HL-60 (cell line): ENCODE measurements at regions not wholly inside any gene's neighbourhood (a gene's known extent, or its start where the extent isn't known, plus 50 kb on each side); places are given as distances from the start of the nearest gene placed in this dataset.

ENCODE experiments used
- DNase-seq, 2 experiments: peaks; one replicate each; pipeline ENCODE4 v3.0.0-alpha.2; 2010 to 2020; ENCODE audit warnings: low read depth in 1 of 2, low spot score in 1 of 2
- H3K27ac ChIP-seq: fragments of 250-450 bp; sonication (Bioruptor Pico); replicated peaks from 2 replicates; pipeline ENCODE4 v1.5.1; 2020; ENCODE audit warnings: mild to moderate bottlenecking, moderate library complexity
- H3K27me3 ChIP-seq: fragments of 250-450 bp; sonication (Bioruptor Pico); 2 replicates; pipeline ENCODE4 v1.5.1; 2021; ENCODE audit warnings: mild to moderate bottlenecking, moderate library complexity; ENCODE audit not compliant: insufficient read depth, poor library complexity, severe bottlenecking
- H3K4me3 ChIP-seq: replicated peaks from 2 replicates; pipeline ENCODE4 v1.5.1; 2011; ENCODE audit warnings: mild to moderate bottlenecking, control low read depth, low read length; ENCODE audit not compliant: insufficient read depth
- GABPA ChIP-seq: IDR thresholded peaks from 2 replicates; pipeline ENCODE4 v1.6.1; 2012; ENCODE audit warnings: low read depth
- POLR2AphosphoS5 ChIP-seq: IDR thresholded peaks from 2 replicates; pipeline ENCODE4 v1.6.1; 2012; ENCODE audit warnings: low read depth
- SPI1 ChIP-seq: IDR thresholded peaks from 2 replicates; pipeline ENCODE4 v1.6.1; 2012; ENCODE audit warnings: low read depth, mild to moderate bottlenecking, borderline replicate concordance
- TF ChIP-seq, protein P1 (sequence below): IDR thresholded peaks from one replicate; pipeline ENCODE4 v1.5.1; 2011; ENCODE audit warnings: low read length, control low read depth, inconsistent platforms; ENCODE audit not compliant: insufficient read depth
- TF ChIP-seq, protein P2 (sequence below): IDR thresholded peaks from 2 replicates; pipeline ENCODE4 v1.6.1; 2012; ENCODE audit warnings: low read depth; ENCODE audit not compliant: insufficient replicate concordance

DNA sequence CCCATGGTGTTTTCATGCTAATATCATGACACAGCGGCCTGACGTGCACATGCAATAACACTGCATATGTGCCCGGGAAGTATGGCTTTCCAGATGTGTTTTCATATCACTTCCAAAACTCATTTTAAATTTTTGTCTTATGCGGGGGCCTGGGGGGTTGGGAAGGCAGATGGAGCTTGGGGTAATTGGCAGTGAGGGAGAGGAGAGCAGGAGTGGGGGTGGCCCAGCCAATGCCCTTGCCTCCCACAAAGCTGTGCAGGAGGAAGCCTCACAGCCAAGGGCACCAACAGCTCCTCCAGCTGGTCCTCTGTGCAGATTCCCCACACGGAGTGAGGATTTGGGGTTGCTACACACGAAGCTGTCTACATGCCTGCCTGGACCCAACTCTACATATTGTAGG lies 805.2 kb downstream of the GALR1 start:
- Histone ChIP-seq H3K27me3 (peaks cover 2% of the 10 kb centered on the region), H3K27ac (no peak overlapping the region), H3K4me3 (no peak overlapping the region)
- DNase-seq = no peak
- TF ChIP-seq SPI1 (no peak), POLR2AphosphoS5 (no peak), GABPA (no peak)
- TF ChIP-seq, protein P1, sequence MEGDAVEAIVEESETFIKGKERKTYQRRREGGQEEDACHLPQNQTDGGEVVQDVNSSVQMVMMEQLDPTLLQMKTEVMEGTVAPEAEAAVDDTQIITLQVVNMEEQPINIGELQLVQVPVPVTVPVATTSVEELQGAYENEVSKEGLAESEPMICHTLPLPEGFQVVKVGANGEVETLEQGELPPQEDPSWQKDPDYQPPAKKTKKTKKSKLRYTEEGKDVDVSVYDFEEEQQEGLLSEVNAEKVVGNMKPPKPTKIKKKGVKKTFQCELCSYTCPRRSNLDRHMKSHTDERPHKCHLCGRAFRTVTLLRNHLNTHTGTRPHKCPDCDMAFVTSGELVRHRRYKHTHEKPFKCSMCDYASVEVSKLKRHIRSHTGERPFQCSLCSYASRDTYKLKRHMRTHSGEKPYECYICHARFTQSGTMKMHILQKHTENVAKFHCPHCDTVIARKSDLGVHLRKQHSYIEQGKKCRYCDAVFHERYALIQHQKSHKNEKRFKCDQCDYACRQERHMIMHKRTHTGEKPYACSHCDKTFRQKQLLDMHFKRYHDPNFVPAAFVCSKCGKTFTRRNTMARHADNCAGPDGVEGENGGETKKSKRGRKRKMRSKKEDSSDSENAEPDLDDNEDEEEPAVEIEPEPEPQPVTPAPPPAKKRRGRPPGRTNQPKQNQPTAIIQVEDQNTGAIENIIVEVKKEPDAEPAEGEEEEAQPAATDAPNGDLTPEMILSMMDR = no peak
- TF ChIP-seq, protein P2, sequence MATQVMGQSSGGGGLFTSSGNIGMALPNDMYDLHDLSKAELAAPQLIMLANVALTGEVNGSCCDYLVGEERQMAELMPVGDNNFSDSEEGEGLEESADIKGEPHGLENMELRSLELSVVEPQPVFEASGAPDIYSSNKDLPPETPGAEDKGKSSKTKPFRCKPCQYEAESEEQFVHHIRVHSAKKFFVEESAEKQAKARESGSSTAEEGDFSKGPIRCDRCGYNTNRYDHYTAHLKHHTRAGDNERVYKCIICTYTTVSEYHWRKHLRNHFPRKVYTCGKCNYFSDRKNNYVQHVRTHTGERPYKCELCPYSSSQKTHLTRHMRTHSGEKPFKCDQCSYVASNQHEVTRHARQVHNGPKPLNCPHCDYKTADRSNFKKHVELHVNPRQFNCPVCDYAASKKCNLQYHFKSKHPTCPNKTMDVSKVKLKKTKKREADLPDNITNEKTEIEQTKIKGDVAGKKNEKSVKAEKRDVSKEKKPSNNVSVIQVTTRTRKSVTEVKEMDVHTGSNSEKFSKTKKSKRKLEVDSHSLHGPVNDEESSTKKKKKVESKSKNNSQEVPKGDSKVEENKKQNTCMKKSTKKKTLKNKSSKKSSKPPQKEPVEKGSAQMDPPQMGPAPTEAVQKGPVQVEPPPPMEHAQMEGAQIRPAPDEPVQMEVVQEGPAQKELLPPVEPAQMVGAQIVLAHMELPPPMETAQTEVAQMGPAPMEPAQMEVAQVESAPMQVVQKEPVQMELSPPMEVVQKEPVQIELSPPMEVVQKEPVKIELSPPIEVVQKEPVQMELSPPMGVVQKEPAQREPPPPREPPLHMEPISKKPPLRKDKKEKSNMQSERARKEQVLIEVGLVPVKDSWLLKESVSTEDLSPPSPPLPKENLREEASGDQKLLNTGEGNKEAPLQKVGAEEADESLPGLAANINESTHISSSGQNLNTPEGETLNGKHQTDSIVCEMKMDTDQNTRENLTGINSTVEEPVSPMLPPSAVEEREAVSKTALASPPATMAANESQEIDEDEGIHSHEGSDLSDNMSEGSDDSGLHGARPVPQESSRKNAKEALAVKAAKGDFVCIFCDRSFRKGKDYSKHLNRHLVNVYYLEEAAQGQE = no peak

DNA sequence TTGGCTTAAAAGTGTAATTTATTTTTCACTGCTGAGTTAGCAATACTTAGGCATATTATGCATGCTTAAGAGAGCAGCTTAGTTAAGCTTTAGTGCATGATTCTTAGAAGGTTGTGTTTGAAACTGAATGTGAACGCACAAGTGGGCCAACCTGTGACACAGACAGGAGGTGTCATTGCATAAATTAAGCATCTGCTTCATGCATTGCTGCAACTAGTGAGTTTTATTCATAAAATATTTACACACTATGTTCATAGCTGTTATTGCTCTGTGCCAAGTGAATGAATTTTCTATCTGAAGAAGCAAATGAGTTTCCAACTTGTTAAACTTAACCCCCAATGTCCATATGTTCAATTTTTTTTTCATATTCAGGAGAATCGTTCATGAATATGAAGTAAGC lies 806.4 kb downstream of the GALR1 start:
- no peak overlapping the region for H3K27ac ChIP-seq
- peaks cover 2% of the 10 kb centered on the region for H3K27me3 ChIP-seq
- no peak for DNase-seq
- H3K4me3 ChIP-seq = no peak overlapping the region
- TF ChIP-seq, protein P2 = no peak
- TF ChIP-seq POLR2AphosphoS5 (no peak), GABPA (no peak), SPI1 (no peak)
- TF ChIP-seq, protein P1 = no peak

DNA sequence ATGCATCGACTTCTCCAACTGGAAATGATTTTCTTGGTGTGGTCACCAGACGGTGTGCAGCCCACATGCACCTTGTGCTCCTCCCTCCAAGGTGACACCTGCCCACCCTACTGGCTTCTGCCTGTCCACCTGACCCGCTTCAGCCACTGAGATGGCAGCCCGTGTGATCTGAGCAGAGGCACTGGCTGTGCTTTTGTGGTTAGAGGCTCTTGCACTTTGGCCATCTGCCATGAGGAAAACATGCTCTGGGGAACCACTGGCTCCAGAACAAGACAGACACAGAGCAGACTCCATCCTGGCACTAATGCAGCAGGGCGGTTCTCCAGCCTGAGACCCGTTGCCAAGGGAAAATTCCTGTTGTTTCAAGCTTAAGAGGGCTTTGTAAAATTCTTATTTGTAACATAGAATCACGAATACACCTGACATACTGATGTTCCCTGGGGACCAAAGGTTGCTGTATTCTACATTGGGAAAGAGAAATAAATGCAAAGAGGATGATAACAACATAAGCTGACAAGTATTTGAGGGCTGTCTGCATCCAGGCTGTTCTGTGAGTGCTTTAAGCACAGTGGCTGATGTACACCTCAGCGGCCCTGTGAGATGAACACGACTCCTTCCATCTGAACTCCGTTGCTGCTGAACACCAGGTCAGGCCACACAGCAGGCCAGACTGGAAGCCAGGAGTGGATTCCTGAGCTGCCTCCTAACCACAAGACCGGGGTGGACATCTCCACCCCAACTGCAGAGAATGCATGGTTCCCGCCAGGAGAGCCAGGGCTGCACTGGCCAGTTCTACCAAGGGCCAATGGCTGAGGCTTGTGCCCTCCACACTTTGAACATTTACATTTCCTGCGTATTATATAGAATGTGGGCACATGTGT lies 820.4 kb downstream of the GALR1 start:
- no peak overlapping the region for H3K27ac ChIP-seq
- no peak for TF ChIP-seq SPI1
- TF ChIP-seq GABPA = no peak
- TF ChIP-seq, protein P1 = no peak
- no peak for TF ChIP-seq POLR2AphosphoS5
- TF ChIP-seq, protein P2 = no peak
- H3K27me3 ChIP-seq = peaks cover 12% of the 10 kb centered on the region
- no peak overlapping the region for H3K4me3 ChIP-seq
- DNase-seq = no peak
